HAP-1 (cell line): ENCODE measurements at regions not wholly inside any gene's neighbourhood (a gene's known extent, or its start where the extent isn't known, plus 50 kb on each side); places are given as distances from the start of the nearest gene placed in this dataset.

Experiments used
- DNase-seq, 2 experiments: peaks; one replicate each; pipeline ENCODE4 v3.0.0-alpha.2; 2016 to 2020; ENCODE audit warnings: low spot score in 2 of 2
- H3K27me3 ChIP-seq: fragments of 250-450 bp; sonication (Bioruptor Pico); 2 replicates; pipeline ENCODE4 v1.5.1; 2020; ENCODE audit warnings: low read depth, mild to moderate bottlenecking, moderate library complexity
- H3K36me3 ChIP-seq: fragments of 250-450 bp; sonication (Bioruptor Pico); replicated peaks from 2 replicates; pipeline ENCODE4 v1.5.1; 2020; ENCODE audit warnings: mild to moderate bottlenecking
- H3K4me1 ChIP-seq: fragments of 250-450 bp; sonication (Bioruptor Pico); 2 replicates; pipeline ENCODE4 v1.5.1; 2020; ENCODE audit warnings: mild to moderate bottlenecking
- H3K4me3 ChIP-seq: fragments of 250-450 bp; sonication (Bioruptor Pico); 2 replicates; pipeline ENCODE4 v1.5.1; 2020; ENCODE audit warnings: mild to moderate bottlenecking, moderate library complexity
- H3K9me3 ChIP-seq: fragments of 250-450 bp; sonication (Bioruptor Pico); 2 replicates; pipeline ENCODE4 v1.5.1; 2020; ENCODE audit warnings: mild to moderate bottlenecking, moderate library complexity
- in situ Hi-C: fragments of 300-500 bp; cut with MboI; formaldehyde crosslinking; loops from 3 replicates; pipeline ENCODE4 v1.14.3; 2020; ENCODE audit warnings: low sequenced_read_pairs, inconsistent platforms, mixed read lengths

DNA sequence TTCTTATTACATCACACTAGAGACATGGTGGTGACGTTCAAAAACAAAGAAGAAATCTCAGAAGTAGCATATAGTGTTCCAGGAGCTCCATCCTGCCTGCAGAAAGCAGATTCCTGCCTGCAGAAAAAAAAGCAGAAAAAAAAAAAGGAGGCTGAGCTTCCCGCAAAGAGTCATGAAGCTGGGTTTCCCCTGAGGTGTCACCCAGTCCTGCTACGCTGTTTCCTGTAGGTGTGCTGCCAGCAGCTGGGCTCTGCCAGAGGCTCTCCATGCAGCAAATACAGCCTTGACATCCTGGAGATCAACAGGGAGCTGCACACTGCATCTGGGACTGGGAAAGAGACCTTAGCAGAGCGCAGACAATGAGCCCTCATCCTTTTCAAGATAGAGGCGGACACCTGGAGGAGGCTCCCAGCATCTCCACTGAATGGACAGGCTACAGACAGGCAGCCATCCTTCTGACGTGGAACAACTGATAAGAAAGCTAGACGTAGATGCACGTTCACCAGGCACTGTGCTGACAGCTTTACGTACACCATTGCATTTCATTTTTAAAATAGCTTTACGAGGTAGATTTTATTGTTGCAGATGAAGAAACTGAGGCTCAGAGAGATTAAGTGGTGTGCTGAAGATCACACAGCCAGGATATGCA lies 350.9 kb downstream of the FOXO1 start:
- Histone ChIP-seq H3K9me3 (no peaks in the 10 kb centered on the region), H3K4me3 (no peak overlapping the region), H3K36me3 (no peaks in the 10 kb centered on the region), H3K4me1 (peaks cover 11% of the 10 kb centered on the region), H3K27me3 (no peaks in the 10 kb centered on the region)
- no peak for DNase-seq
- in situ Hi-C loops: no loop called here

DNA sequence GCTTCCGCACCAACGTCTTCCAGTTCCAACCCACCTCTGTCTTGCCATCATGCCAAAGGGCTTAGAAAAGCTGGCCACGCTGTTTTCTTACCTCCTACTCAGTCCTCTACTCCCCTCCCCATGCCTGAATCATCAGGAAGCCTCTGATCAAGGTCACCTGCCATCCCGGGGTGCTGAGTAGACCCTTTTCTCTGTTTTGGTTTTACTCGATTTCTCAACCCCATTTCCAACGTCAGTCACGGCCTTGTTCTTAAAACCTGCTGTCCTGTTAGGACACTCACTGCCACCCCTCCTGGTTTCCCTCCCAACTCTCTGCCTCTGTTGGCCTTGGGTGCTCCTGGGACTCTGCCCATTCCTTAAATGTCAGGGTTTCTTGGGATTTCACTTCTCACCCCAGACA lies 350.1 kb downstream of the FOXO1 start:
- Histone ChIP-seq H3K36me3 (no peaks in the 10 kb centered on the region), H3K4me3 (no peak overlapping the region), H3K27me3 (no peaks in the 10 kb centered on the region), H3K4me1 (peaks cover 11% of the 10 kb centered on the region), H3K9me3 (no peaks in the 10 kb centered on the region)
- in situ Hi-C loops: no loop called here
- DNase-seq: no peak

DNA sequence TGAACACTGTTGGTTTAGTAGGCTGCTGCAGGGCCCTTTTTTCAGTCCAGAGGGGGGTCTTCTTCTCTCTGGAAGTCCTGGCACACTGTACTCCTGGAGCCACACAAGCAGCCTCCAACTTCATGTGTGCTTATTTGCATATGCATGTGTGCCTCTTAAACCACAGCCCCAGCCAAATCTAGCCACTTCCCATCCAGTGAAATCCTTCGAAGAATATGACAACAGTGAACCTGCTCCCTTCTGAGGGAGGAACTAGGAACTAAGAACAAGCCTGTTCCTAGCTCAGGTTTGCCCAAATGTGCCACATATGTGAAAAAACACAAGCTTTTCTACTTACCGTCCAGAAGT lies 348.5 kb downstream of the FOXO1 start:
- H3K4me3 ChIP-seq: no peak overlapping the region
- no peaks in the 10 kb centered on the region for H3K36me3 ChIP-seq
- no peaks in the 10 kb centered on the region for H3K9me3 ChIP-seq
- in situ Hi-C loops: no loop called here
- H3K27me3 ChIP-seq: no peaks in the 10 kb centered on the region
- no peak for DNase-seq
- H3K4me1 ChIP-seq: peaks cover 11% of the 10 kb centered on the region

DNA sequence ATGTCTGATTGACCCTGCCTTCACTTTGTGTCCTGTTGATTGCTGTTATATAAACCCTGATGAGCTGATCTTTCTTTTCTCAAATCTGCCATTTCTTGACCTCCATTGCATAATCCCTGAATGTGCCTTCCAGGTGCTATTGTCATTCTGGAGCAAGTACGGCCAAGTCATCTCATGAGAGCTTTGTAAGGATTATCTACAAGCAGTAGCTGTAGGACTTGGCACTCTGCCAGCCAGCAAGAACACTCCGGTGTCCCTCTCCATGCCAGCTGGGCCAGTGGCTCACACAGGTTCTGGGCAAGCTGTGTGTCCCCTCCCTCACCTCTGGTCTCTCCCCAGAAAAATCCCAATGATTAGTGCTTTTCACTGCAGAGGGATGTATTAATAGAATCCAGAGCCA lies 348.1 kb downstream of the FOXO1 start:
- Histone ChIP-seq H3K36me3 (no peaks in the 10 kb centered on the region), H3K4me3 (no peak overlapping the region), H3K4me1 (peaks cover 11% of the 10 kb centered on the region), H3K9me3 (no peaks in the 10 kb centered on the region), H3K27me3 (no peaks in the 10 kb centered on the region)
- in situ Hi-C loops: no loop called here
- DNase-seq: peak; percentile 83 to 85

DNA sequence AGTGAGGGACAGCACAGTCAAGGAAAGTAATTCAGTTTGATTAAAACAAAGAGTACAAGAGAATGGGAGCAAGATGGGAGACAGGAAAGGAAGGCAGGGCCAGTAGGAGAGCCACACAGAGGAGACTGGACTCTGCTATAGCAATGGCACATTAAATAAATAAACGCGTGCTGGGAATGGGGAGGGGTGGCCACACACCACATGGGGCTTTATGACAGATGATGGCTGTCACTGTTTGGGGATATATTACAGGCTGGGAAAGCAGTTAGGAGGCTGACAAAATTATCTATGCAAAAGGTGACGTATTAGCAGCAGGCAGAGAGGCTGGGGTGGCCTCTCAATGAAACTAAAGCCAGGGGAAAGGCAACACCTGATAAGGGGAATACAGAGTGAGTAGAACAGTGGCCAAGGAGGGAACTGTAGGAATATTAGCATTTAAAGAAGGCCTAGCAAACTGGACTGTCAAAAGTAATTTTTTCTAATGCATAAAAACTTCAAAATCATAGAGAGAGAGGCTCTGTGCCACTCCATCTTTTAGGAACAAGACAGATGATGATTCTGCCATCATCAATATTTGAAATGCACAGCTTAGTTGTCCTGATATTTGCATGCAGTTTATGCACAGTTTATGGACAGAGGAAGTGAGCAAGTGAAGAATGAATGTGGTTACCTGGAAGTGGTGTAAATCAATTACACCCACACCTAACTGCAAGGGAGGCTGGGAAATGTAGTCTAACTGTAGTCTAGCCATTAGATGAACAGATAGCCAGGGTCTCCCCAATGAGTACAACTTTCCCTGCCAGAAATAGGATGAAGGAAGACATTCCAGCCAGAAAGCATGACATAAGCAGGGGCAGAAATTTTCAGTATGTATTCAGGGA lies 346.5 kb downstream of the FOXO1 start:
- H3K4me3 ChIP-seq: no peak overlapping the region
- H3K27me3 ChIP-seq: no peaks in the 10 kb centered on the region
- no peak for DNase-seq
- peaks cover 11% of the 10 kb centered on the region for H3K4me1 ChIP-seq
- no peaks in the 10 kb centered on the region for H3K36me3 ChIP-seq
- in situ Hi-C loops: no loop called here
- H3K9me3 ChIP-seq: no peaks in the 10 kb centered on the region

DNA sequence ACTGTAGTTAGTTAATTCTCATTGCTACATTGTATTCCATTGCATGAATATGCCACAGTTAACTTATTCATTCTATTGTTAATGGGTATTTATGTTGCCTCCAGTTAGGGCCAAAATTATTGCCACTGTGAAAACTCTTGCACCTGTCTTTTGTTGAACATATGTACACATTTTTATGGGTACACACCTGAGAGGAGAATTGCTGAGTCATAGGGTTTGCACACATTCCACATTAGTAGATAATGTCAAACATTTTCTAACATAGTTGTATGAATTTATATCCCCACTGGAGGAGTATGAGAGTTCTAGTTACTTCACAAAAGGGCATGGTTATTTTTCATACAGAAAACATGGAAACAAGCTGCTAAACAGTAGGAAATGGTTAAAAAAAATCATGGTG lies 338.4 kb downstream of the FOXO1 start:
- 0 out of 2 replicates have a peak, but pooled peaks cover 2% of the 10 kb centered on the region for H3K4me1 ChIP-seq
- H3K36me3 ChIP-seq: no peaks in the 10 kb centered on the region; the same call in 1 of the 2 replicates
- no peak overlapping the region for H3K4me3 ChIP-seq
- no peaks in the 10 kb centered on the region for H3K27me3 ChIP-seq
- in situ Hi-C loops: no loop called here
- no peaks in the 10 kb centered on the region; the same call in 1 of the 2 replicates for H3K9me3 ChIP-seq
- DNase-seq: no peak

DNA sequence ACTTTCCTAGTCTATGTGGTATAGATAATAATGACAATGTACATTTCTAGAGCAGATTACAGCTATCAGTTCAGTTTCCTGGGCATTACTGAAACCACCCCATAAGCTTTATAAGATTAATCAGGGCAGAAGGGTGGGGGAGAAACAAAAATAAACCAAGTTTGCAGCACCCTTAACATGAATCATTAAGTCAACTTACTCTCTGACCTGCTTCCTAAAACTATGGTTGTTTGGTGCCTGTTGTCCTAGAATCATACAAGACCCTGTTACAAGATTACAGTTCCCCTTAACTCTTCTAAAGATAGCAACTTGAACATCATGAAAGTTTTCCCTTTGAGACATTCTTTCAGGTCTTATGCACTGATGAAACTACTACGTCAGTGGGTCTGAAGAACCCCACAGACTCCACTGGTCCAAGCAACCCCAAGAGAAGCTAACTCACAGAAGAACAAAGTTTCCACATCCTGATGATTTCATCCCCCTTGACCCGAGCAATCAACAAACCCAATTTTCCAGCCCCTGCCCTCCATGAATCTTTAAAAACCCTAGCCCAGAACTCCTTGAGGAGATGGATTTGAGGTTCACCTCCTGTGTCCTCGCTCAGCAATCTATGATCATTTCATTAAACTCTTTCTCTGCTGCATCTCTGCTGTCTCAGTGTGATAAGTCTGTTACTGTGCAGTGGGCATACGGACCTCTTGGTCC lies 336.5 kb downstream of the FOXO1 start:
- Histone ChIP-seq H3K27me3 (no peaks in the 10 kb centered on the region), H3K9me3 (no peaks in the 10 kb centered on the region; the same call in 1 of the 2 replicates), H3K4me3 (no peak overlapping the region), H3K4me1 (0 out of 2 replicates have a peak, but pooled peaks cover 2% of the 10 kb centered on the region), H3K36me3 (no peaks in the 10 kb centered on the region; the same call in 1 of the 2 replicates)
- no peak for DNase-seq
- in situ Hi-C loops: no loop called here

DNA sequence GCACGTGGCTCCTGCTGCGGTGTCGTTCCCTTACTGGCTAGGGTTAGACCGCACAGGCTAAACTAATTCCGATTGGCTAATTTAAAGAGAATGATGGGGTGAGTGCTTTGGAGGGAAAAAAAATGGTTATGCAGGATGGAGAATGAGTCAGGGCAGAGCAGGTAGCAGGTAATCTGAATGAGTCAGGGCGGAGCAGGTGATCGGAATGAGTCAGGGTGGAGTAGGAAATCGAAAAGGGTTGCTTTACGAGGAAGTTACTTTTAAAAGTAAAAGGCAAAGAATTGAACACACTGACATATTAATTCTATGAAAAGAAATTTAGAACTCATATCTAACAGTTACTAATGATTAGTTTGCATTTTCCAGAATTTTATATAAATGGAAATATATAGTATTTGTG lies 335.5 kb downstream of the FOXO1 start:
- no peak overlapping the region for H3K4me3 ChIP-seq
- DNase-seq: no peak
- no peaks in the 10 kb centered on the region; the same call in 1 of the 2 replicates for H3K36me3 ChIP-seq
- H3K4me1 ChIP-seq: 0 out of 2 replicates have a peak, but pooled peaks cover 2% of the 10 kb centered on the region
- no peaks in the 10 kb centered on the region for H3K27me3 ChIP-seq
- no peaks in the 10 kb centered on the region; the same call in 1 of the 2 replicates for H3K9me3 ChIP-seq
- in situ Hi-C loops: no loop called here

DNA sequence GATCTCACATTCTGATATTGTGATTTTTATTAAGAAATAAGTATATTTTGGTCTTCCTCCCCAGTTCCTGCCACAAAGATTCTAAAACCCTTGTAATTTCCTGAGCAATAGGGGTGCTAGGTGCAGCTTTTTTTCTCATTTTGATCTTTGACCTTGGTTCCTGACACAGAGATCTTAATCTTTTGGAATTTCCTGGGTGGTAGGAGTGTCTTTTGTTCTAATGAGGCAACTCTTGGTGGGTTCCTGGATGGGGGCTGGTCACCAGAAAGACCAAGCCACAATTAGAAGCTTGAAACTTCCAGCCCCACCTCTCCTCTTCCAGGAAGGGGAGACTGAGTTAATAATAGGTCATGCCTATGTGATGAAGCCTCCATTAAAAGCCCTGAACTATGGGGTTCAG lies 334.6 kb downstream of the FOXO1 start:
- in situ Hi-C loops: no loop called here
- Histone ChIP-seq H3K4me1 (0 out of 2 replicates have a peak, but pooled peaks cover 2% of the 10 kb centered on the region), H3K36me3 (no peaks in the 10 kb centered on the region), H3K9me3 (no peaks in the 10 kb centered on the region; the same call in 1 of the 2 replicates), H3K27me3 (no peaks in the 10 kb centered on the region), H3K4me3 (no peak overlapping the region)
- no peak for DNase-seq

DNA sequence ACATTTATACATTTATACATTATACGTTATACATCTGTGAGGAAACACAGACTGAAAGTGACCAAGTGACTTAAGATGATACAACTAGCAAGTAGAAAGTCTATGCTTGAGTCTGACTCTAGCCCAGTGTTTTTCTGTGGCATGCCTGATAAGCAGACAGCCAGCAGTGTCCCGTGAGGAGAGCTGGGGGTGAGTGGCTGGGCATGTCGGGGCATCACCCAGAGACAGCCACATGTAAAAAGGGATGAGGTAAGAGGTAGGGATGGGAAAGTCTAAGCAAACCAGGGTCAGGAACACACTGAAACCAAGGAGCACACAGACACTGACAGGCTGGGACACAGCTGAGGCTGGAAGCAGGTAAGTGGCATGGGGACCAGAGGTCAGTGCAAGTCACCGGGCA lies 333.2 kb downstream of the FOXO1 start:
- in situ Hi-C loops: no loop called here
- H3K27me3 ChIP-seq: no peaks in the 10 kb centered on the region
- no peak for DNase-seq
- no peaks in the 10 kb centered on the region for H3K4me1 ChIP-seq
- no peaks in the 10 kb centered on the region for H3K9me3 ChIP-seq
- no peak overlapping the region for H3K4me3 ChIP-seq
- no peaks in the 10 kb centered on the region for H3K36me3 ChIP-seq

DNA sequence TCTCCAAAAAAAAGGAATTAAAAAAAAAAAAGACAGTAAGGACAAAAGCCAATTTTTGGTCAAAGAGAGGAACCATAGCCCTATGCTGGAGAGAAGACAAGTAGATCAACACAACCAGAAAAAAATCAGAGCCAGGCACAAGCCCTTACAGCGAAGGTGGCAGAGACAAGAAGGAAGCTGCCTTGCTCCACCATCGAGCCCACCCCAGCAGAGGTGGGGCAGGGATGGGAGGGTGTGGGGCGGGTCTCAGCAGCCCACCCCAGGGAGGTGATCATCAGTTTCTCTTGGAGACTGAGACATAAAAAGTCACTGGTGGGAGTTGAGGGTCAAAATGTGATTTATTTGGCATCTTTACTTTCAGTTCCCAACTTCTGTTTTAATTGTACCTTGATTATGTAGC lies 332.4 kb downstream of the FOXO1 start:
- in situ Hi-C loops: no loop called here
- Histone ChIP-seq H3K36me3 (no peaks in the 10 kb centered on the region), H3K4me3 (no peak overlapping the region), H3K9me3 (no peaks in the 10 kb centered on the region), H3K4me1 (no peaks in the 10 kb centered on the region), H3K27me3 (no peaks in the 10 kb centered on the region)
- DNase-seq: no peak

DNA sequence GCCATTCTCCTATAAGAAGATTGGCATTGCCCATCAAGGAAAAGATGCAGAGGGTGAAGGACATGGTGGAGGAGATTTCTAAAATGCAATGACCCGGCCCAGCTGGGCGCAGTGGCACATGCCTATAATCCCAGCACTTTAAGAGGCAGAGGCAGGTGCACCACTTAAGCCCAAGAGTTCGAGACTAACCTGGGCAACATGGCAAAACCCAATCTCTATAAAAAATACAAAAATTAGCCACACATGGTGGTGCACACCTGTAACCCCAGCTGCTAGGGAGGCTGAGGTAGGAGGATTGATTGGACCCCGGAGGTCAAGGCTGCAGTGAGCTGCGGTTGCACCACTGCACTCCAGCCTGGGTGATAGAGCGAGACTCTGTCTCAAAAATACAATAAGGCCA lies 331.8 kb downstream of the FOXO1 start:
- in situ Hi-C loops: no loop called here

DNA sequence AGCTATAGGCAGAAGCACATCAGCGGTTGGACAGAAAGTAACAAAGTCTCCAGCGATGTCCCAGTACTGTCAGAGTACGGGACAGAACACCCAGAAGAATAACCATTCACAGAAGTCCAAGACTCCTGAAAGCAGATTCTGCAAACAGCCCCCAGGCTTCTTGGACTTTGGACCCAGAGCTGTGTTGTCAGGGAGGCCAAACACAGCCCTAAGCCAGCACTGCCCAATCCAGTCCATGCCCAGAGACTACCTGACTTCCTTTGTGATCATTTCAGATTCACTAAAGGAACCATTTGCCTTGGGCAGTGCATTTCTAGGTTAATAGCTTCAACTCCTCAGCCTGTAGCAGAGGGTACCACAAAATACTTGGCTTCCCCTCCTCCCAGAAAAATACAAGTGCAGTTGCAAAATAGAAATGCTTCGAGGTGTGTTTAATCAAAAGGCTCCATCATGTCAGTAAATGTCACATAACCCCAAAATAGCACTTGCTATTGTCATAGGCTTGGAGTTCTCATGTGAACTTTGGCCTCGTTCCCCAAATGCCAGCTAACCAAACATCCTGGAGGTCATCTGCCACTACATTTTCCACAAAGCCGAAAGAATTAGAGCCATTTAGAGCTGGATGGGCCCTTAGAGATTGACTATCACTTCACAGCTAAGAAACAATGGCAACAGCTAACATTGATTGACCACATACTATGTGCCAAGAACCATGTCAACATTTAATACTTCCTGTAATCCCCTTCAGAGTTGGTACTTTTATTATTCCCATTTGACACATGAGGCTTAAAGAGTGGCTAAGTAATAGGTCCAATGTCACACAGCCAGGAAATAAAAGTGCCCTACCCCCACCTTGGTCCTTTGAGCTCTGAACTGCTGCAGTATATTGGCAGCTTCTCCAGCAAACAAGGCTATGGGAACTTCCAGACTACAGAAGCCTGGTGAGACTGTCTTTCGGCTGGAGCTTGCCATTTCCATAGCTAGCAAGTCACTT lies 329.9 kb downstream of the FOXO1 start:
- no peak for DNase-seq
- Histone ChIP-seq H3K36me3 (no peaks in the 10 kb centered on the region), H3K27me3 (no peaks in the 10 kb centered on the region), H3K4me1 (peaks cover 17% of the 10 kb centered on the region), H3K4me3 (no peak overlapping the region), H3K9me3 (no peaks in the 10 kb centered on the region)
- in situ Hi-C loops: no loop called here

More for the DNA sequence above, 331.8 kb downstream of the FOXO1 start:
- H3K4me3 ChIP-seq: no peak overlapping the region
- H3K27me3 ChIP-seq: no peaks in the 10 kb centered on the region
- H3K36me3 ChIP-seq: no peaks in the 10 kb centered on the region
- no peaks in the 10 kb centered on the region for H3K9me3 ChIP-seq
- no peak for DNase-seq
- peaks cover 3% of the 10 kb centered on the region for H3K4me1 ChIP-seq
